ENCODE measurements at regions not wholly inside any gene's neighbourhood (a gene's known extent, or its start where the extent isn't known, plus 50 kb on each side); places are given as distances from the start of the nearest gene placed in this dataset.

DNA sequence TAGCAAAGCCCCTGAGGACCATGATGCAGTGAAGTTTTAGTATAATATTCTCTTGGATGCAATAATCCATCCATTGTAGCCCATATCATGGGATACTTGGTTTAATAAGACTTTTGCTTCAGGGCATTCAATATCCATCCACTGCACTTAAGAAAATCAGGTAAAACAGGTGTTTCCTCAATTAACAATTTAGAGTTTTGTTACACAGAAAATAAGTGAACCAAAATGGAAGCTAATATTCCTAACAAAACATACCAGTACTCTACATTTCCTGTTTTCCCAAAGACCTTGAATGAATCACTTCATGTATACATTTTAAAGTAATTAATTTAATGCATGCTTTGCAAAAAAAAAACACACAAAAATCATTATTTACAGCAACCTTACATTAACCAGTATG lies 305.6 kb downstream of the NR2F1-AS1 start:
- DNase-seq (ENCODE audit: low spot score), result no peak

DNA sequence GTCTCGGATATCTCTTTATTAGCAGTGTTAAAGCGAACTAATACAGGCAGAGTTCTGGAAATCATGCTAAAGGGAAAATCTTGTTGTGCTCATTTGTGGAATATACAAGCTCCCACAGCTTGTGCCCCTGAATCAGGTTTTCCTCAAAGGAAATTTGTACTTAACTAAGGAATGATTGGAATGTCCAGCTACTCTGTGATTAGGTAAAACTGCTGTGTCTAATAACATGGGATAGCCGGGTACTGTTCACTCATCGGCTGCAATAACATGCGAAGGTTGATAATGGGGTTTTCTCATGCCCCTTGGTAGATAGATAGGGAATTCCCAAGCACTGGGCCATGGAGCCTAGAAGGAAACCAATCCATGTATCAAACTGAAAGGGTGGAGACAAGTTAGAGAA lies 306.7 kb downstream of the NR2F1-AS1 start:
- no peak for DNase-seq (ENCODE audit: low spot score)

DNA sequence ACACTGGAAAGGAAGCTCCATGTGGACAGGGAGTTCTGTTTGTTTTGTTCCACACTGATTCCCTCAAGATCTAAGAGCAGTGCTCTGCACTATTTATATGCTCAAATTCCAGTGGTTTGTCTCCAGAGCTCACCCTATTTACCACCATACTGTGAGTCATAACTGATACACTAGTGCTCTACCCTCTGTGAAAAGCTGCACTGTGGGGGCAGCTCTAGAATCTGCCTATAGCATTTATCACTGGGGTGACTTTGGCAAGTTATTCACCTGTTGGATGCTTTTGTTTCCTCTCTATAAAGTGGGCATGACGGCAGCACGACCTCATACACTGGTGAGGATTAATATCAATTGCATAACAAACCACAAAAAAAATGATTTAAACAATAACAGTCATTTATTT lies 307.8 kb downstream of the NR2F1-AS1 start:
- no peak for DNase-seq (ENCODE audit: low spot score)

DNA sequence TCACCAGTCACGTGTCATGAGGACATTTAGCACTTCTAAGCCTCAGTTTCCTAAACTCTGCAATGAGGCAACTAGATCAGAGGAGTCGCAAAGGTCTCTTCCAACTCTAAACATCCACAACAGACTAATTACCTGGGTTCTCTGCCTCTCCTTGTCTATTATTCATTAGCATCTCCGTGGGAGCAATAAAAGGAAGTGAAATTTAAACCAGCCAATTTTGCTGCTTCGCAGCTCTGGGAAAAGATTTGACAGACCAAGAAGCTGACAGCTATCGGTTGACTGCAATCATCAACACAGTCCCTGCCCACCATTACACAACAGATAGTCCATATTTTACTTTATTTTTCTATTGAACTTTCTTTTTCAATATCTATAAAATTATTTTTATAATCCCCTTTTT lies 308.9 kb downstream of the NR2F1-AS1 start:
- DNase-seq (ENCODE audit: low spot score), result no peak

GRCh38 chr5:93267736-93268135 lies 313.3 kb downstream of the NR2F1-AS1 start:
- DNase-seq (ENCODE audit: low spot score), result no peak

- no peak for DNase-seq (ENCODE audit: low spot score)
These were observed 313.7 kb downstream of the NR2F1-AS1 start for GRCh38 chr5:93267276-93267675.

DNA sequence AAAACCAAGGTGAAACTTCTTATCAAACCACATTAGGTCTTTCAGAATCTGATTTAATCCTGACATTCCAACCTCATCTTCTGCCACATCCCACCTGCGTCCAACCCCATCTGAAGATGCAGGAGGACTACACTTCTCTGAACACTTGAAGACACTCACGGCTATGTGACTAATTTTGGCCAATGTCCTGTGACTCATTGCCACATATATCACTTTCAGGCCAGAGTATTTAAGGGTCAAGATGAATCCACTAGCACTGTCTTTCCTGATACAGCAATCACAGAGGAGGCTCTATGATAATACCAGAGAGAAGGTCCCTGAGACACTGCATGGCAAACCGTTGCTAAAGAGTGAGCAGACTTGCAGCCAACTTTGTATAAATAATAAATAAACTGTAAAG lies 323.4 kb downstream of the NR2F1-AS1 start:
- DNase-seq (ENCODE audit: low spot score), result no peak

DNA sequence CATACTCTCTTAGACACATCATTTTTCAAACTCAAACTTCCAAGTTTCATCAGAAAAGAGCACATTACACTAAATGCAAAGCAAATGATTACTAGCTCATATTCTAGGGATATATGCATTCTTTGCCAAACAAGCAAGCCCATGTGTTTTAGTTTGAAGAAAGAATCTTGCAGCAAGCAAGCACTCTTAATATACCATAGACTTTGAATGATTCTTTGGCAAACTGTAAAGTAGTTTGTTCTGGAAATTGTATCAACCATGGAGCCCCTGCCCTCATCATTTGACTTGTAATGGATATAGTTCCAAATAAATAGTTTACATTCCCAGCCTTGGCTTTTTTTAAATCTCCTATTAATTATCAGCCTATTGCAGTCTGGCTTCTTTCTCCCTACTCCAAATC lies 325.2 kb downstream of the NR2F1-AS1 start:
- DNase-seq (ENCODE audit: low spot score), result no peak

DNA sequence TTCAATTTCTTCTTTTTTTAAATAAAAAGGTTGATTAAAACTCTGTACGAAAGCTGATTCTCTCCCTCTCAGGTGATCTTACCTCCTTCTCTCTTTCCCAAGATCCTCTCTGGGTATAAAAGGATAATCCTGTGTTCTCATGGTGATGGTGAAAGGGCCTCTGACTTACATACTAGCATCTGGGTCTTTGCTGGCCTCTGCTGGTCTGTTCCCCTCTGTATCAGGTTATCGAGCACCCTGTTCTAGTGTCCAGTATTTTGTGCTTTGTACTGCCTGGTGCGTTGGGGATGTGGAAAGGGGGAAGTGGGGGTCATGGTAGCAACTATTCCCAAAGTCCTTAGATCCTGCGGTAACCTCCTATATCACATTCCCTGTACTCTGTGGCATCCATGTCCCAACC lies 328.9 kb downstream of the NR2F1-AS1 start:
- no peak for DNase-seq (ENCODE audit: low spot score)

DNA sequence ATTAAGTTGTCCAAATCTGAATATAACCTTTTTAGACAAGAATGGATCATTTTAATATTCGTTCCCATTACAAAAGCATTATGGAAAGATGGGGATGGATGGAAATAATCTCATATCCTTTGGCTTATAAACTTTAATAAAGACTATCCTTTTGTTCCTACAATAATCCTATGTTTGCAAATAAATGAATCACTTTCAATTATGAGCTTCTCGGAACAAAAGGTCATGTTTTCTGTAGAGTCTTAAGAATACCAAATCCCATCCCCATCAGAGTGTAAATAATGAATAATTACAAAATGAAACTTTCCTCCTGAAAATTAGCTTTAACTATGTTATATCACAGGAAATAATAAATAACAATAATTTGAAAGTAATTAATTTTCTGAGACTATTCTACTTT lies 329.7 kb downstream of the NR2F1-AS1 start:
- DNase-seq (ENCODE audit: low spot score), result no peak

GRCh38 chr5:93250424-93250823 lies 330.6 kb downstream of the NR2F1-AS1 start:
- DNase-seq (ENCODE audit: low spot score), result no peak

GRCh38 chr5:93249651-93250289 lies 331.2 kb downstream of the NR2F1-AS1 start:
- no peak for DNase-seq (ENCODE audit: low spot score)

DNA sequence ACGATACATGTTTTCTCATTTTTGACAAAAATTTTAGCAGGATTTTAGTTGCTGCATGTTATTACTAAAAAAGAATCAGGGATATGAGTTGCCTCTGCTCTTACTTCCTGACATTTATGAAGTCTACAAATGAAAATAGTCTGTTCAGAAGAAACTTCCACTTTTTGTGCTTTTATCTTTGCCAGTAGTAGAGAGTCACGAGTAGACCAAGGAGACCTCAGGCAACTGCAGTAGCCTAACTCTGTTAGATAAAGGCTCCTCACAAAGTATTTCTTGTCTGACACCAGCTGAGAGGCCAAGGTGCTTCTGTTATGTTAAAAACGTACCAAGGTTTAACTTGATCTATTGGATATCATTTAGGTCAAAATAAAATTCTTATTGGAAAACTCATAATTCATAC lies 333.9 kb downstream of the NR2F1-AS1 start:
- DNase-seq (ENCODE audit: low spot score), result no peak

GRCh38 chr5:93246090-93246855 lies 334.7 kb downstream of the NR2F1-AS1 start:
- peak; percentile 62 for DNase-seq (ENCODE audit: low spot score)

DNA sequence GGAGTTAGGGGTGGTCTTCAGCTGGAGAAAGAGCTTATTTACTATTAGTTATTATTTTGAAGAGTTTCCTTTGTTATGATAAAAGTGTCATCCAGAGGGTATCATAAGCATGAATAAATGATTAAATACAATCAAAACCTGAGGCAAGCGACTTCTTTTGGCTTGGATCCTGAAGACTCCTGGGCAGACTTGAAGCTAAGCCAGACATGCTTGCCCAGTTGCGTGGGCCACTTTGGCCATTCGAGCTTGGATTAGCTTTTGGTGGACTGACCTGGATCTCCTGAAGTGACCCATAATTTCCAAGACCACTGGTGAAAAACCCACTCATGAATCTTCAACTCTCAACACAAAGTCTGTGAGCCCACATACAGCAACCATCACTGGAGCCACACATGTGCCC lies 335.8 kb downstream of the NR2F1-AS1 start:
- no peak for DNase-seq (ENCODE audit: low spot score)

- no peak for DNase-seq (ENCODE audit: low spot score)
These were observed 337.5 kb downstream of the NR2F1-AS1 start for GRCh38 chr5:93243481-93243880.

GRCh38 chr5:93240228-93240834 lies 340.7 kb downstream of the NR2F1-AS1 start:
- no peak for DNase-seq (ENCODE audit: low spot score)

GRCh38 chr5:93236807-93237421 lies 344.1 kb downstream of the NR2F1-AS1 start:
- no peak for DNase-seq (ENCODE audit: low spot score)

DNA sequence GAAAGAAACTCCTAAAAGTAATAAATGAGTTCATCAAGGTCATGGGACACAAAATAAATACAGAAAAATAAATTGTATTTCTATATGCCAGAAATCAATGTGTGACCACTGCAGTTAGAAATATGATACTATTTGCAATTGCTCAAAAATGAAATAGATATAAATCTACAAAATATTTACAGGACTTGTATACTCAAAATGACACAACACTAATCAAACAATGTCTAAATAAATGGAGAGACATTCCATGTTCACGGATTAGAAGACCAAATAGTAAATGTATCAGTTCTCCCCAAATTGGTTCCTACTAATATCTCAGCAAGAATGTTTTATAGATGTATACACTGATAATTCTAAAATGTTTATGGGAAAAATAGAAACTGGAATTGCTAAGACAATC lies 345.3 kb downstream of the NR2F1-AS1 start:
- DNase-seq (ENCODE audit: low spot score), result no peak

DNA sequence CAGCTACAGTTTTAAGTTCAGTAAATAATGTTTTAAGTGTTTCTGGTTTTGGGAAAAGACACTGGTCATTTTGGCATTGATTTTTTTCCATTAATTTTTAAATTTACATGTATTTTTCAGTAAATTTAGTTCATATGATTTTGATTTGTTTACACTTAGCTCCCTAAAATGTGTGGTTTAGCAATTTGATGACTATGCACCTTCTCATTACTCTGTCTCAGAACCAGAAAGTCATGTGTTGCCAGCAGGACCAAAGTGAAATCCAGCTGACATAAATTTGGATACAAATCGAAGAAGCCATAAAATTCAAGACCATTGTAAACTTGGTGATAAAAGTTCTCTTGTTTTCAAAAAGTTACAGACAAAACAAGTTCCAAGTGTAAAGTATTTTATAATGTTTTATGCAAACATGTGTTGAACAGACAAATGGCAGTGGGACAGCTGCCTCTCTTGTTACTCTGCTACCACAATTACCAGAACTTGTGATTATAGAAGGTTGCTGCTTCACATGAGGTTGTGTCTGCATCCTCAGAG lies 354.8 kb downstream of the NR2F1-AS1 start:
- no peak for DNase-seq (ENCODE audit: low spot score)

- DNase-seq (ENCODE audit: low spot score), result no peak
These were observed 355.3 kb downstream of the NR2F1-AS1 start for GRCh38 chr5:93225748-93226147.

GRCh38 chr5:93224624-93225023 lies 356.4 kb downstream of the NR2F1-AS1 start:
- DNase-seq (ENCODE audit: low spot score), result no peak

DNA sequence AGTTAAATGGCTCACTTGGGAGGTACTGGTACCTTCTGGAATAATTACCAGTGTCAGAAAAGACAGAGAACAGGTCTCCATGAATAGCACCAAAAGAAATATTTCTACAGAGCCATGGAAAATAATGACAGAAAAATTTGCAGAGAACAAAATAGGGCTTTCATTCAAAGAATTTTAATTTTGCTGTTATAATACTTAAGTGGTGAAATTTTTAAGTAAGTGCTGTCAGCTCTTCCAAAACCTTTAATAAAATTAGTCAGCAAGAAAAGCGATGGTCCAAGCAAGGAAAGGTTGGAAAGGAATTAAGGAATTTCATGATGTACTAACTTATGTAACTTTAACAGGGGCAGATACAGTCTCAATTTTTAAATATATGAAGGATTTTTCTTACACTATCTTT lies 359.2 kb downstream of the NR2F1-AS1 start:
- no peak for DNase-seq (ENCODE audit: low spot score)
